ENCODE measurements at regions not wholly inside any gene's neighbourhood (a gene's known extent, or its start where the extent isn't known, plus 50 kb on each side); places are given as distances from the start of the nearest gene placed in this dataset.

DNA sequence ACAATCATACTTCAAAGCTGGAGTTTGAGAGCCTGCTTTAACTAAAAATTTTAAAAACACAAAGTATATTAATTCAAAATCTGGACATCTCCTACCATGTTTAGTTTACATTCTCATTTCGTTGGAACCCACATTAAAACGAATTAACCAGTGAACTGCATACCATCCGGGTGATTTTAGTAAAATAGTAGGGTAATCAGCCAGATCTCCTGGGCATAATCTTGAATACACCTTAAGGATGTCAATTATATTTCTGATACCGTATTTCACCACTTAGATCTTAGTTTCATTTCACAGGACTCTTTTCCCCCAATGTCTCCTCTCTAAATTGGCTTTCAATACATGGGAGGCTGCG is 175.6 kb upstream of the PFKP start:
- no peak overlapping the region for H3K27ac ChIP-seq
- TF ChIP-seq CTCF (conservative IDR thresholded peaks at IDR 0.05) (no peak), ZFX (IDR thresholded peaks at IDR 0.05) (no peak)

DNA sequence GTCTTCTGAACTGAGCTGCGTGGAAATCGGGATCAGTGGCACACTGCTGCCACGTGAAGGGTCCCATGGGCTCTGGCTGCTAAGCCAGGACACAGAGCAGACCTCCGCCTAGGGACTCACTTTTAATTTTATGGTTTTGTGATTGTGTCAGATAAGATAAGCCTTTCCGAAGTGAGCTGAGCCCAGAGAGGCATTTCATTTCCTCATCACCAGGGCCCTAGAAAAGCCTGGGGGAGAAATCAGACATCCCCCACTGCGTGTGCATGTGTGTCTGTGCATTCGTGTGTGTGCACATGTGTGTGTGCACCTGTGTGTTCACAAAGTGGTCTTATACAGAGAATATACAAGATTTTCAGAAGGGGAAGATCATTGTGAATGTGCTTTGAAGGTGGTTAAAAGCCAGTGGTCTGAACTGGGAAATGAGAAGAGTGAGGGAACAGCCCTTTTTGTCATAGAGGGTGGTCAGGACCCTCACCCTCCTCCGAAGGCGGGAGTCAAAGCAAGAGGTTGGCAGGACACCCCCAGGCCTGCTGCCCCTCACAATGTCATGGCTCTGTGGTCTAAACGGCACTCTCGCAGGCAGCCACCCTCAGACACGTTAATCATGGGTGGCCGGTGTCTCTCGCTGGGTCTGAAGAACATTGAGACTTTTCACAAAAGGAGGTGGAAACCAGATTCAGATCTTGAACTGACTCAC is 176.1 kb upstream of the PFKP start:
- TF ChIP-seq ZFX (IDR thresholded peaks at IDR 0.05) (no peak), CTCF (conservative IDR thresholded peaks at IDR 0.05) (no peak)
- no peak overlapping the region for H3K27ac ChIP-seq

DNA sequence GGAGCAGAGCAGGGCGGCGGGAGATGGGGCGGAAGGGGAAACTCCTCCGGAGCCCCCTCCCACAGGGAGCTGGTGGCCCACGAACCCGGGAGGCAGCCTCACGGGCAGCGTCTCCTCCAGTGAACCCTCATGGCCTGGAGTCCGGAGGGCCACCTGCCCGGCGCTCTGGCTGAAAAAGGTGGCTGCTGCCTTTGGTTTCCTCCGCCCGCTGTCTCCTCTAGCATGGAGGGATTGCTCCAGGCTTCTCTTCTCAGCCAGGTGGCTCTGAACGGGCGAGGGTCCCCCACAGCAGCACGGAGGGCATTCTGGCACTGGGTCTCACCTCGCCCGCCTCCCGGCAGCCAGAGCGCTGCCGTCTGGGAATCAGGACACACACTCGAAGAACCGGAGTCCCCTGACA is 177.3 kb upstream of the PFKP start:
- TF ChIP-seq ZFX (IDR thresholded peaks at IDR 0.05) (no peak), CTCF (conservative IDR thresholded peaks at IDR 0.05) (no peak)
- H3K27ac ChIP-seq, result no peak overlapping the region

GRCh38 chr10:2888403-2889004 is 178.8 kb upstream of the PFKP start:
- TF ChIP-seq ZFX (IDR thresholded peaks at IDR 0.05) (no peak), CTCF (conservative IDR thresholded peaks at IDR 0.05) (no peak)
- H3K27ac ChIP-seq, result no peak overlapping the region

- no peak overlapping the region for H3K27ac ChIP-seq
- TF ChIP-seq CTCF (conservative IDR thresholded peaks at IDR 0.05) (no peak), ZFX (IDR thresholded peaks at IDR 0.05) (no peak)
These were observed 179.8 kb upstream of the PFKP start for GRCh38 chr10:2887391-2888070.

DNA sequence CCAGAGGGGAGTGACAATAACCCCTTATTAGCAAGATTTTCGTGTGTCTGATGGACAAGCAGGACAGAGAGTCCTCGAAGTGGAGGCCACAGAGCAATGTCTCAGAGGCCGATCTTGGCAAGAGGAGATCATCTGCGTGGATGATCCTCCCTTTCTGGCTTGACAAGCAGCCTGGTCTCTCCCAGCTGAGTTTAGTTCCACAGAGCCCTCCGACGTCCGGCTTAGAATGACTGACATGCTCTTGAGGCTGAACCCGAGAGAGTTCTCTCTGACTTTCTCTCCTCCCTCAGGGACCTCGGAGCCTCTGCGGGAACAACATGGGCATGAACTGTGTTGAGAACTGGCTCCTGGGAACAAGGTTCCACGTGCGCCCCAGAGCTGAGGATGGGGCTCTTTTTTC is 180.7 kb upstream of the PFKP start:
- H3K27ac ChIP-seq, result no peak overlapping the region
- TF ChIP-seq CTCF (conservative IDR thresholded peaks at IDR 0.05) (no peak), ZFX (IDR thresholded peaks at IDR 0.05) (no peak)

All from C4-2B (cell line).